Glutamatergic neuron (in vitro differentiated cells): ENCODE measurements at regions not wholly inside any gene's neighbourhood (a gene's known extent, or its start where the extent isn't known, plus 50 kb on each side); places are given as distances from the start of the nearest gene placed in this dataset.

Experiments
- DNase-seq: peaks from one replicate; pipeline ENCODE4 v3.0.0; 2022
- H3K27ac Mint-ChIP-seq: one replicate; pipeline ENCODE4 v1.8.0; 2020; ENCODE audit warnings: mild to moderate bottlenecking, mixed read lengths, inconsistent platforms; ENCODE audit not compliant: unreplicated experiment
- H3K27me3 Mint-ChIP-seq: one replicate; pipeline ENCODE4 v1.8.0; 2020; ENCODE audit warnings: mild to moderate bottlenecking, moderate library complexity, mixed read lengths, inconsistent platforms; ENCODE audit not compliant: unreplicated experiment
- H3K36me3 Mint-ChIP-seq: one replicate; pipeline ENCODE4 v1.8.0; 2020; ENCODE audit warnings: mild to moderate bottlenecking, mixed read lengths, inconsistent platforms; ENCODE audit not compliant: unreplicated experiment
- H3K4me1 Mint-ChIP-seq: one replicate; pipeline ENCODE4 v1.8.0; 2020; ENCODE audit warnings: mild to moderate bottlenecking, low read depth, mixed read lengths, inconsistent platforms; ENCODE audit not compliant: unreplicated experiment
- H3K4me3 Mint-ChIP-seq: one replicate; pipeline ENCODE4 v1.8.0; 2020; ENCODE audit warnings: mild to moderate bottlenecking, mixed read lengths, inconsistent platforms; ENCODE audit not compliant: unreplicated experiment
- H3K9me3 Mint-ChIP-seq: one replicate; pipeline ENCODE4 v1.8.0; 2020; ENCODE audit warnings: mild to moderate bottlenecking, moderate library complexity, mixed read lengths, inconsistent platforms; ENCODE audit not compliant: unreplicated experiment
- CTCF ChIP-seq: fragments of 200-600 bp; sonication (generic); IDR thresholded peaks from one replicate; pipeline ENCODE4 v1.5.0; 2021; ENCODE audit not compliant: partially characterized antibody, unreplicated experiment

DNA sequence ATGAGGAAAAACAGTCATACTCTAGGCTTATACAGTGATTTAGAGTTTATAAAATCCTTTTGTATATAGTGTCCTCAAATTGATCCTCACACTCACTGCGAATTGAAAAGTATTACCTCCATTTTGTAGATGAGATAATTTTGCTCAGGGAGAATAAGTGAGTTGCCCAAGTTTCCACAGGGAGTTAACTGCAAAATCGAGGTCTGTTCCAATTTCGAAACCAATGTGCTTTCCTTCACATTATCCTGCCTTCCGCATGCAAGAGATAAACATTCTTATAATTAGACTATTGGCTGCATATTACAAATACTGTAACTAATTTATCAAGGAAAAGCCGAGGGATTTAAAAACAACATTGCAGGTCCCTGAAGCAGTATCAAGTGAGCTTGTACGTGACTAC, 667.0 kb downstream of the SQOR start:
- TF ChIP-seq CTCF, result no peak
- H3K27ac Mint-ChIP-seq, result no peak overlapping the region
- no peaks in the 10 kb centered on the region for H3K9me3 Mint-ChIP-seq
- H3K4me3 Mint-ChIP-seq, result no peak overlapping the region
- peaks cover 4% of the 10 kb centered on the region for H3K4me1 Mint-ChIP-seq
- DNase-seq, result no peak
- no peaks in the 10 kb centered on the region for H3K36me3 Mint-ChIP-seq
- H3K27me3 Mint-ChIP-seq, result no peaks in the 10 kb centered on the region

GRCh38 chr15:46304321-46304720, 669.5 kb downstream of the SQOR start:
- Mint-ChIP-seq H3K27me3 (no peaks in the 10 kb centered on the region), H3K36me3 (no peaks in the 10 kb centered on the region), H3K27ac (no peak overlapping the region), H3K4me1 (no peaks in the 10 kb centered on the region), H3K4me3 (no peak overlapping the region), H3K9me3 (no peaks in the 10 kb centered on the region)
- peak; percentile 78 for TF ChIP-seq CTCF
- peak; percentile 58 for DNase-seq

GRCh38 chr15:46307746-46308145, 672.9 kb downstream of the SQOR start:
- no peaks in the 10 kb centered on the region for H3K9me3 Mint-ChIP-seq
- H3K27ac Mint-ChIP-seq, result no peak overlapping the region
- H3K36me3 Mint-ChIP-seq, result no peaks in the 10 kb centered on the region
- DNase-seq, result no peak
- no peak for TF ChIP-seq CTCF
- no peaks in the 10 kb centered on the region for H3K4me1 Mint-ChIP-seq
- H3K4me3 Mint-ChIP-seq, result no peak overlapping the region
- peaks cover 2% of the 10 kb centered on the region for H3K27me3 Mint-ChIP-seq

DNA sequence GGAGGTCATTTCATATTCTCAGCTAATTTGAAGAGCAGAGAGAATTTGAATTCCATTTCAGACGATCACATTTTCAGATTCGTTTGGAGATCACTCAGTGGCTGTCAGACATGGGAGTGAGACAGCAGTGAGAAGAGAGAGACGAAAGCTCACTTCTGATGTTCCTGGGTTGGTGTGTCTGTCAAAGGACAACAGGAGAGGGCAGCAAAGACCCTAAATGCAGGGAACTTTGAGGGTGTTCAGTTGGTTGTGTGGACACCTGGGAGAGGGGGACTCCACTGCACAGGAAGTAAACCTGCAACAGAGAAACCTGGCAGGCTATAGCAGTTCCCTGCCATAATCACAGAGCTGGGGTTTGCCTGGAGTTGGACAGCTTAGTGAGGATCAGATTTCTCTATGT, 675.1 kb downstream of the SQOR start:
- H3K27me3 Mint-ChIP-seq, result peaks cover 3% of the 10 kb centered on the region
- H3K4me3 Mint-ChIP-seq, result no peak overlapping the region
- H3K9me3 Mint-ChIP-seq, result no peaks in the 10 kb centered on the region
- H3K36me3 Mint-ChIP-seq, result no peaks in the 10 kb centered on the region
- DNase-seq, result no peak
- H3K4me1 Mint-ChIP-seq, result peaks cover 4% of the 10 kb centered on the region
- H3K27ac Mint-ChIP-seq, result no peak overlapping the region
- TF ChIP-seq CTCF, result no peak

DNA sequence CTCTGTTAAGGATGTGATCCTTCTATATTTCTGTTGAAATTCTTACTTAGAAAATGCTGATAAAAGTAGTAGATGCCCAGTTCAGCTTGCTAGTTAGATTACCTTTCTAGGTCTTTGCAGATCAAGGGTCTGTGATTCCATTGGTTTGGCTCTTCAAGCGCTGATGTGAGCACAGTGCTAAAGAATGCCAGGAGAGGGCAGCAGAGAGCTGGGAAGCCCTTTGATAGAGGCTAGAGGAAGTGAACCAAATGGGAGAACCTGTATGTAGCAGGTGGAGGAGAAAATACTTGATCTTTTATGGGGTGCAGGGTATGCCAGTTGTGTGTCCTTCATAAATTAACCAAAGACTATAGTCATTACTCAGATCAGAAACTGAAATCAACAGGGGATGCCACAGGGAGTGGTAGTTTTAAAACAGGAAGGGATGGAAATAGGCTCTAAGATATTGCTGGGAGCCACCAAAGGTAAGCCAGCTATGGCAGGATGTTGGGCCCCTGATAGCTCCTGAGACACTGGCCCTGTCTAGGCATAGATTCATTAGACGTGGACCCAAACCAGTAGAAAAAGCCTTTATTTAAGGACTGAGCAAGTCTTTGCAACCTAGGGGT, 677.4 kb downstream of the SQOR start:
- Mint-ChIP-seq H3K27me3 (peaks cover 5% of the 10 kb centered on the region), H3K4me3 (no peak overlapping the region), H3K27ac (no peak overlapping the region), H3K36me3 (no peaks in the 10 kb centered on the region), H3K4me1 (peaks cover 23% of the 10 kb centered on the region), H3K9me3 (peaks cover 9% of the 10 kb centered on the region)
- peak; percentile 87 for DNase-seq
- TF ChIP-seq CTCF, result peak; percentile 78
